ENCODE measurements at regions not wholly inside any gene's neighbourhood (a gene's known extent, or its start where the extent isn't known, plus 50 kb on each side); places are given as distances from the start of the nearest gene placed in this dataset.

DNA sequence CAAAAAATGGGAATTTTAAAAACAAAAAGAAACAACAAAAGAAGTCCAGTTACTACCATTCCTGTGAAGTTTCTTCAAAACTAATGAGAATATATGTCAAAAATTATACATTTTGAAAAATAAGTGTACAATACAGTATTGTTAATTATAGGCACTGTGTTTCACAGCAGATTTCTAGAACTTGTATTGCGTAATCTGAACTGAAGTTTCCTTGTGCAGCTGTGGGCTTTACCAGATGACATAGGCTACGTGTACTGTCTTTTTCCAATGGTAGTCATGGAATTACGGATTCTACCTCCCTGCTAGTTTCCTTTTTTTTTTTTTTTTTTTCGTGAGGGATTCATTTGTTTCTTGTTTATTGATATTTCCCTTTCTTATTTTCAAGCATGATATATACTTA lies 113.8 kb upstream of the GABRA2 start:
- no peaks in the 10 kb centered on the region for H4K20me1 ChIP-seq (ENCODE audit: insufficient read depth, low read length)
- no peaks in the 10 kb centered on the region for H3K9me3 ChIP-seq (ENCODE audit: low read length)
- H3K9me2 ChIP-seq (ENCODE audit: insufficient read depth, low read length) = no peaks in the 10 kb centered on the region
- no peak overlapping the region for H3K27ac ChIP-seq (ENCODE audit: low read depth, low read length, poor library complexity, severe bottlenecking)
- POLR2A ChIA-PET = no interaction called here
- TF ChIP-seq, protein P1, sequence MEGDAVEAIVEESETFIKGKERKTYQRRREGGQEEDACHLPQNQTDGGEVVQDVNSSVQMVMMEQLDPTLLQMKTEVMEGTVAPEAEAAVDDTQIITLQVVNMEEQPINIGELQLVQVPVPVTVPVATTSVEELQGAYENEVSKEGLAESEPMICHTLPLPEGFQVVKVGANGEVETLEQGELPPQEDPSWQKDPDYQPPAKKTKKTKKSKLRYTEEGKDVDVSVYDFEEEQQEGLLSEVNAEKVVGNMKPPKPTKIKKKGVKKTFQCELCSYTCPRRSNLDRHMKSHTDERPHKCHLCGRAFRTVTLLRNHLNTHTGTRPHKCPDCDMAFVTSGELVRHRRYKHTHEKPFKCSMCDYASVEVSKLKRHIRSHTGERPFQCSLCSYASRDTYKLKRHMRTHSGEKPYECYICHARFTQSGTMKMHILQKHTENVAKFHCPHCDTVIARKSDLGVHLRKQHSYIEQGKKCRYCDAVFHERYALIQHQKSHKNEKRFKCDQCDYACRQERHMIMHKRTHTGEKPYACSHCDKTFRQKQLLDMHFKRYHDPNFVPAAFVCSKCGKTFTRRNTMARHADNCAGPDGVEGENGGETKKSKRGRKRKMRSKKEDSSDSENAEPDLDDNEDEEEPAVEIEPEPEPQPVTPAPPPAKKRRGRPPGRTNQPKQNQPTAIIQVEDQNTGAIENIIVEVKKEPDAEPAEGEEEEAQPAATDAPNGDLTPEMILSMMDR (conservative IDR thresholded peaks at IDR 0.05; ENCODE audit: low read length) = no peak
- TF ChIP-seq EZH2phosphoT487 (IDR thresholded peaks at IDR 0.05; ENCODE audit: borderline replicate concordance, low read depth, low read length) = no peak
- intact Hi-C loops (cut with micrococcal nuclease; ENCODE audit: unreplicated experiment) = no loop called here
- no peak overlapping the region for H3K4me2 ChIP-seq (ENCODE audit: low read length)
- no peak for DNase-seq (ENCODE audit: low spot score)
- H3K4me3 ChIP-seq (ENCODE audit: low read depth, low read length, poor library complexity, severe bottlenecking) = no peak overlapping the region
- CTCF ChIA-PET (ENCODE audit: unreplicated experiment) = no interaction called here
- H3K79me2 ChIP-seq (ENCODE audit: insufficient read depth, low read depth, low read length) = no peaks in the 10 kb centered on the region
- H3K4me1 ChIP-seq (ENCODE audit: insufficient read depth, low read length, poor library complexity, severe bottlenecking) = no peaks in the 10 kb centered on the region
- no TSS peak for BruUV-seq (replicated peaks)
- H3K36me3 ChIP-seq (ENCODE audit: insufficient read depth, low read length) = no peaks in the 10 kb centered on the region
- H2AFZ ChIP-seq (ENCODE audit: low read length) = no peak overlapping the region

DNA sequence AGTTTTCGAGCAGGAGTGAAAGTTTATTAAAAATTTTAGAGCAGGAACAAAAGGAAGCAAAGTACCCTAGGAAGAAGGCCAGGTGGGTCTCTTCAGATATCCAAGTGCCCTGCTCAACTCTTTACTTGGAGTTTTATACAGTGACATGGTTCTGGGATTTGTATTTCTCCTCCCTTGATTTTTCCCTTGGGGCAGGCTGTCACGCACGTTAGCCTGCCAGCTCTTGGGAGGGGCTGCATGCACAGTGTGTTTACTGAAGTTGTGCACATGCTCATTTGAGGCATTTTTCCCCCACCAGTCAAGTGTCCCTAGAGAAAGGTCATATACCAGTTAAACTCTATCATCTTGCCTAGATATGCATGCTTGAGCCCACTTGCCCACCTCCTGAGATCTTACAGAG lies 102.5 kb upstream of the GABRA2 start:
- Histone ChIP-seq H3K36me3 (ENCODE audit: insufficient read depth, low read length) (no peaks in the 10 kb centered on the region), H3K4me1 (ENCODE audit: insufficient read depth, low read length, poor library complexity, severe bottlenecking) (no peaks in the 10 kb centered on the region), H3K79me2 (ENCODE audit: insufficient read depth, low read depth, low read length) (no peaks in the 10 kb centered on the region), H3K27ac (ENCODE audit: low read depth, low read length, poor library complexity, severe bottlenecking) (no peak overlapping the region), H3K9me2 (ENCODE audit: insufficient read depth, low read length) (no peaks in the 10 kb centered on the region), H2AFZ (ENCODE audit: low read length) (no peak overlapping the region), H3K4me3 (ENCODE audit: low read depth, low read length, poor library complexity, severe bottlenecking) (no peak overlapping the region), H4K20me1 (ENCODE audit: insufficient read depth, low read length) (no peaks in the 10 kb centered on the region), H3K9me3 (ENCODE audit: low read length) (no peaks in the 10 kb centered on the region), H3K4me2 (ENCODE audit: low read length) (no peak overlapping the region)
- ChIA-PET POLR2A (interaction anchor here (0.6 kb wide), 1 partner anchor 1332 kb away, joined by 3 read pairs; no protein-coding TSS in a partner anchor), CTCF (ENCODE audit: unreplicated experiment) (no interaction called here)
- no TSS peak for BruUV-seq (replicated peaks)
- no peak for DNase-seq (ENCODE audit: low spot score)
- TF ChIP-seq, protein P1 (conservative IDR thresholded peaks at IDR 0.05; ENCODE audit: low read length) = no peak
- no peak for TF ChIP-seq EZH2phosphoT487 (IDR thresholded peaks at IDR 0.05; ENCODE audit: borderline replicate concordance, low read depth, low read length)
- intact Hi-C loops (cut with micrococcal nuclease; ENCODE audit: unreplicated experiment) = no loop called here

DNA sequence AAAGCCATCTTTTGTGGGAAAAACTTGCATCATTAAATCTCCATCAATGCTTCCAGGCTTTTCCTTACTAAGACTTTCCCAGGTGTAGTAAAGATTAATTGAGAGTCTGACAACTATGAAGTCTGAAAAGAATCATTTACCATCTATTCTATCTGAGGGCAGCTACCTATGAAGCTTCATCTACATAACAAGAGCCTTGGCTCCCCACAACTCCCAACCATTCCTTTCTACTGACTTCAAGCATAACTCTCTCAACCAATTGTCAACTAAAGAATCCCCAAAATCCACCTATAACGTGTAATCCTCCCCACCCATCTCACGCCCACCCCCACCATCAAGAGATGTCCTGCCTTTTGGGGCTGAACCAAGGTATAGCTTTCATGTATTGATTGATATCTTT lies 101.5 kb upstream of the GABRA2 start:
- POLR2A ChIA-PET = no interaction called here
- Histone ChIP-seq H3K36me3 (ENCODE audit: insufficient read depth, low read length) (no peaks in the 10 kb centered on the region), H4K20me1 (ENCODE audit: insufficient read depth, low read length) (no peaks in the 10 kb centered on the region), H3K79me2 (ENCODE audit: insufficient read depth, low read depth, low read length) (no peaks in the 10 kb centered on the region), H3K27ac (ENCODE audit: low read depth, low read length, poor library complexity, severe bottlenecking) (no peak overlapping the region), H3K4me2 (ENCODE audit: low read length) (no peak overlapping the region), H3K9me2 (ENCODE audit: insufficient read depth, low read length) (no peaks in the 10 kb centered on the region), H2AFZ (ENCODE audit: low read length) (no peak overlapping the region), H3K4me3 (ENCODE audit: low read depth, low read length, poor library complexity, severe bottlenecking) (no peak overlapping the region), H3K9me3 (ENCODE audit: low read length) (no peaks in the 10 kb centered on the region), H3K4me1 (ENCODE audit: insufficient read depth, low read length, poor library complexity, severe bottlenecking) (no peaks in the 10 kb centered on the region)
- TF ChIP-seq EZH2phosphoT487 (IDR thresholded peaks at IDR 0.05; ENCODE audit: borderline replicate concordance, low read depth, low read length) = no peak
- TF ChIP-seq, protein P1 (conservative IDR thresholded peaks at IDR 0.05; ENCODE audit: low read length) = no peak
- no TSS peak for BruUV-seq (replicated peaks)
- CTCF ChIA-PET (ENCODE audit: unreplicated experiment) = no interaction called here
- no peak for DNase-seq (ENCODE audit: low spot score)
- intact Hi-C loops (cut with micrococcal nuclease; ENCODE audit: unreplicated experiment) = no loop called here
